HG03139 (cell line): ENCODE measurements at regions not wholly inside any gene's neighbourhood (a gene's known extent, or its start where the extent isn't known, plus 50 kb on each side); places are given as distances from the start of the nearest gene placed in this dataset.

Source experiments
- ATAC-seq: cut with Tn5 transposase; IDR thresholded peaks from one replicate; pipeline ENCODE4 v1.9.1; 2021; ENCODE audit not compliant: unreplicated experiment

DNA sequence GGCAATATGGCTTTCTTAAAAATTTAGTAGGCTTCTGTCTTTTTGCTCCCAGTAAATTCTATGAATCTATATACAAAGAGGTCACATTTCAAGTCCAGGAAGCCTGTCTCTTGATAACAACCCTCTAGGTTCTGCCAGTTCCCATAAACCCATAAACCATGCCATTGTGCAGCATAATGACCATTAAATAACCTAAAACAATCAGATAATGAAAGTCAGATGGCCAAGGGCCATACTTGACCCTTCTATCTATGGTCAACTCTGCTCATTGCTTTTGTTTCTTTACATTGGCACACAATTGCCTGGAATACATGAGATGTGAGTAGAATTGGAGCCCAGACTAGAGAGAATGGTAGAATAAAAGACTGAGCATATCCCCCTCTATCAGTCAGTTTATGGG, 305.4 kb upstream of the KIF2A start:
- ATAC-seq: no peak

DNA sequence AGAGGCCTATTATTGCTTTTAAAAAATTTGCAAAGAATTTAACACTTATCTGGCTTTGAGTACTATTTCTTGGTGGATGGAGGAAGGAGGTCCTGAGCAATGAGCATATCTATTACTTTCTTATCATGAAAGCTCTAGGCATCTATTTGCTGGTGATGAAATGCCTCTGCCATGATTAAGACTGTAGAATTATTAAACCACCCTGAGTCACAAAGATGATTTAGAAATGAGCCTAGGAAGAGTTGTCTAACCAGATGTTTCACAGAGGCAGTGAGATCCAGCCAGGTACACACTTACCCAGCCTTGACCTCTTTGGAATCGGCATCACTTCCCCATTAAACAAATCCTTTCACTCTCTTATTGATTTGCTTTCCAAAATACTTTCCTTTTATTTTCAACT, 304.4 kb upstream of the KIF2A start:
- ATAC-seq: no peak

DNA sequence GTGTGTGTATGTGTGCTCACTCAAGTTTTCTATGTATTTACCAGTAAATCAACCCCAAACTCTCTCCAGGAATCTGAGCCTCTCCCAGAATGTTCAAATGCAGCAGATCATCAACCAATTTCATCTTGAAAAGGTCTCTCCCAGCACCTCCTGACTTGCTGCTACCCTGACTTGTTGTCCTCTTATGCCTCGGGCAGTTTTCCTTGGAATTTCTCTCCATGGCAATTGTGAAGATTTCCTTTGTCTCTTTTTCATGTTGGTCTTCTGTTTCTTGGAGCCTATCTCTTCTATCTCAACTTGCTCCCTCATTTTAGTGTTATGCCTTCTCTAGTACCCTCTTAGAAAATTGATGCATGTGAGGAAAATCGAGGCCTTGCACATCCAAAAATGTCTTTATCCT, 303.6 kb upstream of the KIF2A start:
- ATAC-seq: no peak

DNA sequence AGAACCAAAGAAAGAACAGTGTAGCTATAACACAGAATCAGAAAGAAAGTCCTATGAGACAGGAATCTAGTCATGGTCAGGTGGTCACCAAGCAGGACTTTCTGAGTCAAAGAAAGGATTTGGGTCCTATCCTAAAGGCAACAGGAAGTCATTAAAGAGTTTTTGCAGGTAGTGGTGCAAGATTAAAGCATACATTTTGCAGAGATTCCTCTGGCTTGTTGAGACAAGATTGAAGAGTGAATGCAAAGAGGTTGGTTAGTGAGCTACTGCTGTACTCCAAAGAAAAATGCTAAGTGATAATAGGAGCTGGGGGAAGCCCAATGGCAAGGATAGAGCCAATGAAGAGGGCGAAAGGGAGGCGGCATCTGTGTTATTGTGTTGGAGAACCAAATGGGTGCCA, 300.5 kb upstream of the KIF2A start:
- no peak for ATAC-seq

DNA sequence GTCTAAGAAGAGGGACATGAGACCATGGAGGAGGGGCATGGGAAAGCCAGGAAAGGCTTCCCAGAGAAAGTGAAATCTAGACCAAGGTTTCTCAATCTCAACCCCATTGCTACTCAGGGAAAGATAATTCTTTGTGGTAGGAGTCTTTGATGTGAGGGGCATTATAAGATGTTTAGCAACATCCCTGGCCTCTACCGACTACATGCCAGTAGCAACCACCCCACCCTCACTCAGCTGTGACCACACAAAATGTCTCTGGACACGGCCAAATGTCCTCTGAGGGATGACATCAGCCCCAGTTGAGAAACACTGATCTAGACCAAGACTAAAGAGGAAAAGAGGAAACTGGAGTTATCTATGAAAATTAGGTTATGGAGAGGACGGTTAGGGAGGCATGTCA, 298.5 kb upstream of the KIF2A start:
- no peak for ATAC-seq

DNA sequence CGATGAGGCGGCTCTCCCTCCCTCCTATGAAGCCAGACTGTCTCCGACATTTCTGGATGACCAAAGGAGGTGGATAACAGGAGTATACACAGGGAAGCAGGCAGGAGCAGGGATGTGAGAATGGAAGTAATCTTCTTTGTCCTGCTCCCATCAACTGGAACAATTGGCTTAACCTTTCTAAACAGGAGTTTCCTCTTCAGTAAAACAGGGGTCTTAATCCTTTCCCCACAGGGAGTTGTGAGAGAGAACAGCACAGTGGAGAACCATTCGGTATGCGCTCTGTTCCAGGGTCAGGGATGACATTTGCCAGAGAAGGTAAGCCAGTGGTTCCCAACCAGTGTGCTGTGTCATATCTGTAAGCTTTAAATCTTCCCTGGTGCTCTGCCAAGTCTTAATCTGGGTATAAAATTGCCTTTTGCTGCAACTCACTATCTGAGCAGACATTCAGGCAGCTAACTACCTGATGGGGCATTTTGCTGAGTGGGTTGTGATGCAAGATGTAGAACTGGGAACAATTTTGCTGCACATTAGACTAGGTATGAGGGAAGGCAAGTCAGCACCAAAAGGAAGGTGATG, 294.8 kb upstream of the KIF2A start:
- ATAC-seq: no peak

DNA sequence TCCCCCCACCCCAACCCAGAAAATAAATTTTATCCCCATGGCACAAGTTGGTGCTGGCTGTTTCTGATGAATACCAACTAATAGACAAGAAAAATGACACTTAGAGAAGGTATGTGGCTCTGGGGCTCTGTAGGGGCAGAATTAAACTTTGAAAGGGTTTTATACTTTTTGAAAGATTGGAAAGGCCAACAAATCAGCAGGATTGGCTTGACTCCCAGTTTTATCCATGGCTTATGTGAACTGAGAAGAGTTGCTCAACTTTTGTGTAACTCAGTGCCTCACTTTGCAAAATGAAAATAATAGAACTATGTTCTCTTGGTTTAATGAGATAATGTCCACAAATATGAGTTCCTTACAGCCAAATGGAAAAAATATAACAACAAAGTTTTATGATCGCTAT, 288.9 kb upstream of the KIF2A start:
- ATAC-seq: no peak

DNA sequence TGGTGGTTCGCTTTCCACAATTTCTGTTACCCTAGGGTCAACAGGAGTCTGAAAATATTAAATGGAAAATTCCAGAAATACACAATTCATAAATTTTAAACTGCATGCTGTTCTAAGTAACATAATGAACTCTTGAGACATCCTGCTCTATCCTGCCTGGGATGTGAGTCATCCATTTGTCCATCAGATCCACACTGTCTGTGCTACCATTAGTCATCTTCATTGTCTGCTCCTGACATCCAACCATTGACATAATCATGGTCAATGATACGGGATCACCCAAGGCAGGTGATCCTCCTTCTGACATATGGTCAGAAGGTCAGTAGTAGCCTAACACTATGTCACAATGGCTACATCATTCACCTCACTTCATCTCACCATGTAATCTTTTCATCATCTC, 276.7 kb upstream of the KIF2A start:
- ATAC-seq: no peak

DNA sequence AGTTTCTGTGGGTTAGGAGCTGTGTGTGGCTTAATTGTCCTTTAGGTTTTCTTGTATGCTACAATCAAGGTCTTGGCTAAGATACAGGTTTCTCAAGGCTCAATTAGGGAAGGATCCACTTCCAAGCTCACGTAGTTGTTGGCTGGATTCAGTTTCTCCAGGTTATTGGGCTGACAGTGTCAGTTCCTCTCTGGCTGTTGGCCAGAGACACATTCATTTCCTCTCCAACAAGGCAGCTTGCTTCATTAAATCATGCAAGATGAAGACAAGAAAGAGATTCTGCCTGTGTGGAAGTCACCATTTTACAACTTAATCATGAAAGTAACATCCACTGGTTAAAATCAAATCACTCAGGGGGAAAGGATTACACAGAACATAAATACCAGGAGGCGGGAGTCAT, 275.7 kb upstream of the KIF2A start:
- ATAC-seq: no peak

DNA sequence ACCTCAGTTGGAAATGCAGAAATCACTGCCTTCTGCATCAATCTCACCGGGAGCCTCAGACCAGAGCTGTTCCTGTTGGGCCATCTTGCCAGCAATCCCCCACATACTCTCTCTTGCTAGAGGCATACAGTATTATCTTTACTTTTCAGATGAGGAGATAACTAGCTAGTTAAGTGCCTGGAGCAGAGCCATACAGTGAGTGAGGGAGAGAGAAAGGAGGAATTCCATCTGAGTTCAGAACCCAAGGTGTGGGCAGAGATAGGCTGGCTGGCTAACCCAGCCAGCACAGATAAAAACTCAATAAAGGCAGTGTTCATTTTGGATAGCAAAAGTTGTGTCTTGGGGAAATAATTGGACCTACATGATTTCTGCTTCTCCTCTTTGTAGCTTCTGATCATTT, 268.0 kb upstream of the KIF2A start:
- no peak for ATAC-seq

DNA sequence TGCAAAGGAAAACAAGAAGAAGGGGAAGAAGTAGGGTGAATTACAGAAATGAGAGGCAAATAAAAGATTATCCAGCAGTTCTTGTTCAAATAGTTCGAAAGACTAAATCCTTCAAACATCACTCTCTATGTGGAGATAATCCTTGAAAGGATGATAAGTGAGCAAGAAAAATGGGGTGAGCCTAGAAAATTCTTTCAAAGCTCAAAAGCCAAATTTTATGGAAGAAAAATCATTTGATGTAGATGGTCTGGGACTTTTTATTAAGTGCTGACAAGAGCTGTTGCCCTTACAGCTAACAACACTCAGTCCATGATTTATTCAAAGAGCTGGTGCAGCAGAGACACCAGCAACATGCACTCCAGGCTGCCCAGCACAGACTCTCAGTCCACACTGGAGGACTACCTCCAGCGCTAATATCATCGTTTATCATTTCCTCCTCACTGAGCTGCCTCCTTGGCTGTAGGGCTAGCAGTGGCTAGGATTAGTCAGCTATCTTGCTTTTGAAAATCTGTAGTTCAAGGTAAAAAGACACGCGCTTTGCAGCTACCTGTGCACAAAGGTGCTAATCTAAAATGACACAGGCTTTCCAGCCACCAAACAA, 264.8 kb upstream of the KIF2A start:
- ATAC-seq: no peak

DNA sequence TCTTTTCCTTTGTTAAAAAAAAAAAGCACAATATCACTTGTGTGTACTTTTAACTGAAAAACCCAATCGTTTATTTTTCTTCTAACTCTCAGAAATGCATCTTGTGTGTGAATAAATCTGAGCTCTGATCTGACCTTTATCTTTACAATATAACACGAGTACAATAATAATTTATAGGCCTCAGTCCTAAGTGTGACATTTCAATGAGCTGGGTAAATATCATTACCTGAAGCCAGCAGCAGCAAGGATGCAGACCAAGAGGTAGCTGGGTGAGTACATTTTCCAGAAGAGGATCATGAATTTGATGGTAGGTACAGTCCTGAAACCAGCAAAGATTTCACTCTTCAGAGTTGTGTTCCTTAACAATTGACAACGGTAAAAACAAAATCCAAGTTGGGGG, 264.0 kb upstream of the KIF2A start:
- ATAC-seq: no peak

DNA sequence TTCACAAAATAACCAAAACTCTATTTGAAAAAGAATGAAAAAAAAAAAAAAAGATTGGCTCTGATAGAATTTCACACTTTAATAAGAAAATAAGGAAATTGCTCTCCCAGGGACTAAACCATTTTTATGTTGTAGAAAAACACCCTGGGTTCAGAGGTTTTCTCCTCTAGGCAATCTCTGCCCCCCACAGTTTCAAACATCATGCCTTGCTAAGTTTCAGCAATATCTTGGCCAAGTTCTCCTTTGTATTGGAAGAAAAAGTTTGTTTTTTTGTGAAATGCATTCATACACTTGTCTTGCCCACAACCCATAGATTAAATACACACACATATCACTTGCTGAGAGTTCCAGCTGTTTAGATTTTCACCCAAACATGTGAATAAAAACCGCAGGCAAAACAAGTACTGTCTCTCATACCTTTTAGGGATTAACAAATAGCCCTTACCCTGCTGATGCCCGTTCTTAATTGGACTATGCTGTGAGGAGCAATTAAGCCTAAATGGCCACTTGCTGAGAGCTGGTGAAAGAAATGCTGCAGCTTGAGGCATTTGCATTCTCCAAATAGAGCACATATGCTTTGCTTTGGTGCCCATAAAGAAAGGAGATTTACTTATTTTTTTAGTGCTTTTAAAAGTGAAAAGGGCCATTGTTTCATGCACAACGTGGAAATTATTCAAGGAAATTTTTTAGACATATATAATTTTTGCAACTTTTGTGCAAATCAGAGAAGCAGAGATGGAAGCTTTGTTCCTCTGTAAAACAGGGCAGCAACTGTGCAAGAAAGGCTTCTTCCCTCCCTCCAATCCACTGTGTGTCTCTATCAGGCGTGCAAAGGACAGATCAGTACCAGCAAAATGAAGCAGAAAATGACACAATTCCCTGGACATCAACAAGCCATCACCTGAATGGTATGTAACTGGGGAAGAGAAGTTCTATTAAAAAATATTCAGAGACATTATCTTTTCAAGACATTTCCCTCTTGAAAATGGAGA, 262.4 kb upstream of the KIF2A start:
- no peak for ATAC-seq

DNA sequence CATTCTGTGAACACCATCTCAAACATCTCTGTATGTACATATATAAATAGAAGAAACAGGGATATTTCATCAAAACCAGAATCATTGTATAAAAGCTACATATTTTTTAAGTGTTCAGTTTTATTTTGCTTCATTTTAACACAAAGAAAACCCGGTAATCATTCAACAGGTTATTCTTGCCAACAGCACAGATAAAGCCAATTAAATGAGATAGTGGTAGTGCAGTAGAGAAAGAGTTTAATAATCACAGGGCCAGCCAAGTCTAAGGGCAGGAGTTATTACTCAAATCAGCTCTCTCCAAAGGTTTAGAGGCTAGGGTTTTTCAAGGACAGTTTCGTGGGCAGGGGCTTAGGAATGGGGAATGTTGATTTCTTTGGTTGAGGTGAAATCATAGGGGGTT, 261.0 kb upstream of the KIF2A start:
- ATAC-seq: no peak

DNA sequence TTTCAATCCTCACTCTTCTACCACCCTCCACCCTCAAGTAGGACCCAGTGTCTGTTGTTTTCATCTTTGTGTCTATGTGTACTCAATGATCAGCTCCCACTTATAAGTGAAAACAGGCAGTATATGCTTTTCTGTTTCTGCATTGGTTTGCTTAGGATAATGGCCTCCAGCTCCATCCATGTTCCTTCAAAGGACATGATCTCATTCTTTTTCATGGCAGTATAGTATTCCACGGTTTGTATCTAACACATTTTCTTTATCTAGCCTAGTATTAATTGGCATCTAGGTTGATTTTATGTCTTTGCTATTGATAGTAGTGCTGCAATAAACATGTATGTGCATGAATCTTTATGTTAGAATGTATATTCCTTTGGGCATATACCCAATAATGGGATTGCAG, 259.8 kb upstream of the KIF2A start:
- ATAC-seq: no peak

DNA sequence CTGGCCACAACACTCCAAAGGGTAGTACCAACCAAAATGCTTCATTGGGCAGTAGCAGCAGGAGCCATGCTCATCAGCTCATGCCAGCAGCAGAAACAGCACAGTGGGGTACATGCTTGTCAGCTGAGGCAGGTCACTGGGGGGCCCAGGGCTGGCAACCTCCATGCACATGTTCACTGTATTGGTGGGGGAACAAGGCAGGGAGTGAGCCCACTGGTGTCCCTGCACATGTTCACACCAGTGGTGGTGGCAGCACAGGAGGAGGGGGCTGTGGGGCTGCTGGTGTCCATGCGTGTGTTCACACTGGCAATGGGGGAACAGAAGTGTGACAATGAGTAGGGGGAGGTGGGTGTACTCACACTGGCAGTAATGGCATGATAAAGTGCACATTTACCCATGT, 254.3 kb upstream of the KIF2A start:
- no peak for ATAC-seq

DNA sequence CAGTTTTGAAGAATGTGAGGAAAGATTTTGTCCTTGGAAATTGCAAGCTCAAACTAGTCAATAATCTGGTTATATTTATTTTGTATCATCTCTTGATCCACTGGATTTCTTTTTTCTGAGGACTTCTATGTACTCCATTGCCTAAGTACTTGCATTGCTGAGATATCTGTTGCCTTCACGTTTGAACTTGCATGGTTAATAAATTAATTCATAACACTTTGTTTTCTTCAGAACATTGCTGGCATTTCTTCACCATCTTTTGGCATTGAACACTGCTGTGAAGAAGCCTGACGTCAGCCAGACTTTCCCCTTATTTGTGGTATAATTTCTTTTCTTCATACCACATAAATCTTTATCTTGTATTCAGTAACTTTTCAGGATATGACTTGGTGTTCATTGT, 246.0 kb upstream of the KIF2A start:
- no peak for ATAC-seq

DNA sequence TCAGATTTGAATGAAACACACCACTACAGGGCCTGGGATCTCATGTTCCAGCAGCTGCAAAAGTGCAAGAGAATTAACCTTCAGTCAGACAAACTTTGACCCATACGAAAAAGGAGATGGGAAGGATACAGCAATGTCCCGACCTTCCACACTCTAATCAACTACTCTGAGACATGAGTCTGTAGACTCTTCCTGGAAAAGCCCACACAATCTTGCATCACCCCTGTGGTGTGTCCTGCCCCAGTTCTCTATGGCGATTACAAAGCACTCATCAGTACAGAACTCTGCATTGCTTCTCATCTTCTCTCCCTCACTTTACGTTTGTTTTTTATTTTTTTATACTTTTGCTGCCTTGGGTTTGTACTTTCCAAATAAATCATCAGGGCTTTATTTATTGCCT, 241.0 kb upstream of the KIF2A start:
- ATAC-seq: no peak

DNA sequence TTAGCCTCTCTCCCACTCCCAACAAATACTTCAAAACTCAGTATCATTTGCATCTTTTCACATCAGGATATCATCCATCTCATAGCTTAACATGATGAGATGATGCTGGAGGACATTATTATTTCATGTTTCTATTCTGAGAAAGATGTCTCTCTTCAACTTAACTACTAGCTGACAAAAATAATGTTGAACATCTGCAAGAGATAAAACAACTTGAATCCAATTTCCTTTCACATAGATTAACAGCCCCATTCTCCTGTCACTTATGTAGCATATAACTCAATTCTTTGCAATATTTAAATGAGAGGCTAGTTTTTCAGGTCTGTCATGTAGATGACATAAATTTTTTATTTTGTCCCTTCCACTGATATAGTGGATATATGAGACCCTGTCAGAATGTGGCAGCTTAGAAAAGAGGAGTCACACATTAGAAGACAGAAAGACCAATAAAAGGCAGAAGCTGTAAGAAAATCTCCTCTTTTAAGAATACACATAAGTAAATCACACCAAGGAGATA, 239.2 kb upstream of the KIF2A start:
- no peak for ATAC-seq

DNA sequence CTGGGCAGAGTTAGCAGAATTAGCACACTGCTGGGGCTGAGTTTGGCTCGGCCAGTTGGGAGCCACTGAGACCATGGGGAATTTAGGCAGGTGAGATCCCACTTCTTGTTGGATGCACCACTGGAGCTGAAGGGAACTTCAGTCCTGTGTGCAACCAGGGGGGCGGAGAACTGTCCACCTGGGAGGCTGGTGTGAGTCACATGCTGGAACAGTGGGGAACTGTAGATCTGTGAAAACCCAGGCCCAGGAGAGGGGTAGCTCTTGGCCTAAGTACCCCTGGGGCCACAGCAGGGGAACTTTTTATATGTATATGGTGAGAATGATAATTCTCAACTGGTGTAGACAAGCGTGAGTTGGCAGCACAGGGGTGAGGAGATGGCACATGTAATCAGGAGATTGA, 237.5 kb upstream of the KIF2A start:
- ATAC-seq: no peak

DNA sequence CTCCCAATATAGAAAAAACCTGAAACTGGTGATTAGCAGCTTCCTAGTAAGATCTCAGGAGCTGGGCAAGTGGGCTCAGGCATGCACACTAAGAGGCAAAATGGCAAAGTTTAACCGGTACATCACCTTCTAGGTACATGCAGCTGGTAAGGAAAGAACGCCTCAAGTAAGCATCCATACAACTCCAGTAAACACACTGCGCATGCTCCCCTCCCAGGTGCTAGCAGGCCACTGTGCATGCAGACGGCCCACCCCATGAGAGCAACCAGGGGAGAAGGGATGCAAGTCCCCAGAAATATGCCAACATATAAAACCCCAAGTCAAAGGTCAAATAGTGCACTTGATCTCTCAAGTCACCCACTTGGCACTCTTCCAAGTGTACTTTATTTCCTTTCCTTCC, 228.6 kb upstream of the KIF2A start:
- ATAC-seq: no peak
